HG03064 (cell line): ENCODE measurements at regions not wholly inside any gene's neighbourhood (a gene's known extent, or its start where the extent isn't known, plus 50 kb on each side); places are given as distances from the start of the nearest gene placed in this dataset.
"Not testable (repeated sequence)": the region's sequence is repeated elsewhere in the genome, so short reads cannot be mapped to it uniquely, and the experiment has no call there.

Experiments used
- ATAC-seq: cut with Tn5 transposase; IDR thresholded peaks from one replicate; pipeline ENCODE4 v1.9.1; 2021; ENCODE audit warnings: low read depth; ENCODE audit not compliant: unreplicated experiment

DNA sequence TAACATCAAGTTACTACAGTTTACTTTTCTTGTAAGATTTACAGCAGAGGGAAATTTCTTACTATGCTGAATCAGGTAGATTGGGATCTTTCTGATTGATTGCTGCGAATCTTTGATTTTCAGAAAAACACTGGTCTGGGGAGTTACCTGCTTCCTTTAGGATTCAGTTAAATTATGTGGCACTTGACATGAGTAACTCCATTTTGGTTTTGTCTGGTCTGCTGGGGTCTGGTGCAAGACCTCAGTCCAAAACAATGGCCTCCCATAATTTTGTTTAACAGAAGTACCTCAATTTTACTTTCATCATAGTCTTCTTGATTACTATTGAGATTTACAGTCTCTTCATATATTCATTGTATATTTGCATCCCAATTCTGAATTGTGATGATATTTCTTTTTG lies 775.5 kb downstream of the TRIB2 start:
- ATAC-seq, result no peak

DNA sequence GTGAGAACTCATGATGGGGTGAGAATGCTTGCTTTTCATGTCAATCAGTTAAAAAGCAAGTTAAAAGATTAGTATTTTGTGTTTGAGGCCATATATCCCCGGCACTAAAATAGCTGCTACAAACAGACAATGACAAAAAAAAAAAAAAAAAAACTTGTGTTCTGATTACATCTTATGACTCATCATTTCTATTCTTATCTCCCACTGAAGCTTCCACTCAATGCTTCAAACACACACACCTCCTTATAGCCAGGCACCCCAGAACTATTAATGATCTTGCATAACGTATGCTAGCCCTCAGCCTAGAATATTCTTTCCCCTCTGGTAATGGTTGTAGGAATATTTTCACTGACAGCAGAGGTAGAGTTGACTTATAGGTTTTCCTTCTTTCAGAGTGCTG lies 778.3 kb downstream of the TRIB2 start:
- ATAC-seq, result no peak

DNA sequence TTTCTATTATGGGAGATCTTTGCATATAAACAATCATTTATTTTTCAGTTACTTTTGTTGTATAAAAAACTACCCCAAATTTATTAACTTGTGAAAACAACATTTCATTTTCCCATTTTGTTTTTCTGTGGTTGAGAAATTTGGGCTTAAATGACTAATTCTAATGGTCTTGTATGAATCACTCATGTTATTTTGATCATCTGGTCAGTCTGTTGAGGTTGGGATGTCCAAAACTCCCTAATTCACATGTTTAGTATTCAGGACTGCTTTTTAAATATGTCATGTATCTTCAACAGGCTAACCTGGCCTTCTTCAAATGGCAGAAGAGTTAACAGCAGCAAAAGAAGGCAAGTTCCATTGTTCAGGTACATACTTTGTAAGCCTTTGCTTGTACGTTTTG lies 788.1 kb downstream of the TRIB2 start:
- ATAC-seq, result no peak

DNA sequence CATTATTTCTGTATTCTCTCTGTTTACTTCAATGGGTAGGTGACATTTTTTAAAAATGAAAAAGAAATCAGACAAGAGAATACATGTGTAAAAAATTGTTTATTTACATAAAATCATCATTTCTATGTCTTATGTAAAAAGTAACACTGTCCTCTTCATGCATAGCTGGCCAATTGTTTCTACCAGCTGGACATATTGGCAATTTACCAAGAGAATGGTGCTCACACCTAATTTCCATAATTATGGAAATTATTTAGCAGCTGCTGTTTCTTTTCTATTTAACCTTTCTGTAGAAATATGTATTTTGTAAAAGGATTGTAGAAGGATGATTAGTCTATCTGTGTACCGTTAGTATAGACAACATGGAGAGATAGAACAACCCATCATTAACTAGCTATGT lies 791.9 kb downstream of the TRIB2 start:
- no peak for ATAC-seq

DNA sequence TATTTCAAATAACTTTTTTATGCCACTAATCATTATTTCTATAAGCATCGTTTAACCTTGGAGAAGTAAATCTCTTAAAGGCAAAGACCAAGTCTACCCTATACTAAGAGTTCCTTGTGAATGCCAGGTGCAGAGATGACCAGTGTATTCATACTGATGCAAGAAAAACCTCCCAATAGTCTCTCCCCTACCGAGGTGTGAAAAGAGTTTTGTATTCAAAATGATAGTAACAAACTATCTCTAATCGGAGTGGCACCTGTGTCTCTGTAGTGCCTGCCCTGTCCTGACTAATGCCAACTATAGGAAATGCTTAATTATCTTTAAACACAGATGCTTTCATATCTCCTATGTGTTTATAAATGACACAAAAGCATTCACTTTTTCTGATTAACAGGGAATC lies 798.5 kb downstream of the TRIB2 start:
- ATAC-seq, result no peak

DNA sequence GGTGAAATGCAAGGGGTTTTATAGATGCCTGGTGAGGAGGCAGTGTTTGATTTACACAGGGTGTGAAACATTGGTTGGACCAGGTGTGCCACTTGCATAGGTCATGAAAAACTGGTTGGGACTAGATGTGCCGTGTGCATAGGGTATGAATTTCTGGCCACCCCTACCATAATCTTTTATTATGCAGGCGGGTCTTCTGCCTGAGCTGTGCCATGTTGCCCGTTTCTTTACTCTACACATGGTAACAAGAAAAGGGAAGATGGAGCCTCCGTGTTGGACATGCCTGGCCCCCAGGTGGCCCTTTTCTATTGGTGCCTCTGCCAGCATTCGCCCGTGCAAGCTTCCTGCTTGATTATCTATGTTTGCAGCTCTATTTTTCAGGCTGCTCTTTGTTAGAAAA lies 805.4 kb downstream of the TRIB2 start:
- no peak for ATAC-seq

DNA sequence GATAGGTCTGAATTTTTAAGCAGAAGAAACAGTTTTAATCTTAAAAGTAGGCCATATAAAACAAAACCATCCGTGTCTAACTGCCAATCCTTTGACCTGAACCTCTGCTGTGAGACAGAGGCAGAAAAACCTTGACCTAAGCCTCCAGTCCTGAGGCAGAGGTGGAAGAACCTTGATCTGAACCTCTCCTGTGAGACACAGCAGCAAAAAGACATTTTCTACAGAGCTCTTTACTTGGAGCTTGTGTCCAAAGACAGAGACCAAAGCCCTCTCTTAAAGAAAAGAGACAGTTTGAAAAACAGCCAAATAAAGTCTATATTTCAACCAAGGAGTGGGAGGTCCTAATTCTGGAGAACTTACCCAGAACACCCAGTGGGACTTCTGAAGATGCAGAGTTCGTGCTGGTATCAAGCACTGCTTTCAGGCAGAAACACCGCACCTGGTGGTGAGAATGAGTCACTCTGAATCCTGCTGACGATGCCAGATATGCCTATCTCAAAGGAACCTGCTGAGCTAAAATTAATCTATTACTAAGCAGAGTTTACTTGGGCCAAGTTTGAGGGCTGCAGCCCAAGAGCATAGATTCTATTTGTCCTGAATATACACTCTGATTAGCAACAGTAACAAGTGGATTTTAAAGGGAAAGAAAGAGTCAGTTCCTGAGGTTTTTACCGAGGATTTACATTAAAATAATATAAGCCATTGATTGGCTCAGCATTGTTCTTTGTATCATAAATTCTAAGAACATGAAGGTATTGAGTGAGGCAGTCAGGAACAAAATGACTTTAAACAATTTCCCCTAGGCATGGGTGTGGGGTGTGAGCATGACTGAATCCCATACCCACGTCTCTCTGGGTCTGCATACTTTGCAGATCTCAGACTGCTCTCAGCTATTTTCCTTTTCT lies 806.4 kb downstream of the TRIB2 start:
- peak; percentile 92 for ATAC-seq

DNA sequence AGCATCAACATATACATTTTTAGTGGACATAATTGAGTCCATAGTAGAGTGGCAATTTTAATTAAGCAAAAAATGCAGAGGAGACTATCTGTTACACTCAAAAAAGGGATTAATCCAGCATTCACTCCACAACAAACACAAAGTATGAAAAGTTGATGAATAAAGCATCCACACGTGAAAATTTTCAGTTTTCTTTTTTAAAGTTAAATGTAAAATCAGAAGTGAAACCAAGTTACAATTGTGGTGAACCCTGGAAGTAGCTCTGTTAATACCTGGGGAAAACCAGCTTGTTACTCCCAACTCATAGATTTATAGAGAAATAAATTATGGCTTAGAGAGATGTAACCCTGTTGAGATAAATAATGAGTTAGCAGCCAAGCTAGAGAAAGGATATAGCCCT lies 807.8 kb downstream of the TRIB2 start:
- ATAC-seq, result no peak

DNA sequence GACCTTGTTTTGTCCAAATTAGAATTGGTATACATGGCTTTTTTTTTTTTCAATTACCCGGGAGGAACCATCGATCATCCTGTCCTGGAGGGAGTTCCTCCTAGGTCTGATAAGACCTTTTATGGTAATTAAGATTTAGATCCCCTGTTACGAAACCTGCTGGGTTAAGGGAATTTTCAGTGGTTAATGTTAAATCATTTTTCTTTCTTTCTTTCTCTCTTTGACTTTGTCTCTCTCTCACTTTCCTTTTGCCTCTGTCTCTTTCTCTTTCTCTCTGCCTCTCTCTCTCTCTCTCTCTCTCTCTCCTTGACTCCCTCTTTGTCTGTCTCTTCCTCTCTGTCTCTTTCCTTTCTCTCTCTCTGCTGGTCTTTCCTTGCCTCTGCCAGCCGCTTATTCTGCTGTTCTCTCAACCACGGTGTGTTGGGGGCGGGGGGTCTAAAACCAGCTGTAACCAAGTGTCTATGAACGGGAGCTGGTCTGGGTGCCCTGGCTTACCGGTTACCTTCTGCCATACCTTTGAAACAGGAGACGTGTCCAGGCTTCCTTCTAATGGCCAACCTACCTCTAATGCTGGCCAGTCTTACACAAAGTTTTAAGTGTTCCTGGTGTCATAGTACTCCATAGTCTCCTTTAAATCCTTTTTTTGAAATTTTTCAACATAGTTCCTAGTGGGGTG lies 815.1 kb downstream of the TRIB2 start:
- ATAC-seq, result not testable (repeated sequence)

DNA sequence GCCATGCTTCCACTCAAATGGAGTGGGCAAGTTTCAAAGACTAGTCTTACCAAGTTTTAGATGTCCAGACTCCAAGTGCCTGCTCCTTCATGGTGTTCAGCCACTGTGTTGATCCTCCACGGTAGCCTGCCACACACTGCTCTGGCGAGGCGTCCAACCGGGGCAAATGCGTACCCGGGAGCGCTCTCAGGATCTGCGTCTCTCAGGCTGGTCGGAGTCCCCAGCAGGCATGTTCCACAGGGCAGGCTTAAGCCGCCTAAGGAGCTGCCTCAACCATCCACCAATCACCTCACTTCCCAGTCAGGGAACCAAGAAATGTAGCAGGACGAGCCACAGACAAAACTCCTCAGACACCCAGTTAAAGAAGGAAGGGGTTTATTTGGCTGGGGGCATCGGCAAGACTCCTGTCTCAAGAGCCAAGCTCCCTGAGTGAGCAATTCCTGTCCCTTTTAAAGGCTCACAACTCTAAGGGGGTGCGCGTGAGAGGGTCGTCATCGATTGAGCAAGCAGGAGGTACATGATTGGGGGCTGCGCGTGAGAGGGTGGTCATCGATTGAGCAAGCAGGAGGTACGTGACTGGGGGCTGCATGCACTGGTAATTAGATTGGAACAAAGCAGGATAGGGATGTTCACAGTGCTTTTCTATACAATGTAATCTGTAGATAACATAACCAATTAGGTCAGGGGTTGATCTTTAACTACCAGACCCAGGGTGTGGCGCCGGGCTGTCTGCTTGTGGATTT lies 816.2 kb downstream of the TRIB2 start:
- not testable (repeated sequence) for ATAC-seq

DNA sequence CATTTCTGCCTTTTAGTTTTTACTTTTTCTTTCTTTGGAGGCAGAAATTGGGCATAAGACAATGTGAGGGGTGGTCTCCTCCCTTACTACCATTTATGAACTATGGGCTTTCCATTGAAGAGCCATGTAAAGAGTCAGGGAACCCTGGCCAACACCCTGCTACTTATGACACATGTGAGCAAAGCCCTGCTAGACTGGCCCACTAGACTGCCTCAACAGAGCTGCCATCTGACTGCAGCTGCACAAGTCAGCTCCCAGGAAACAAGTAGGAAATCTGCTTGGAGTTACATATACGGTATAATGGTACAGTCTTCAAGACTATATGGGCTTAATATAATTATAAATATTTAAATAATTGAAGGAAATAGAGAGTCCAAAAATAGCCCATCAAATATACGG lies 816.8 kb downstream of the TRIB2 start:
- no peak for ATAC-seq

DNA sequence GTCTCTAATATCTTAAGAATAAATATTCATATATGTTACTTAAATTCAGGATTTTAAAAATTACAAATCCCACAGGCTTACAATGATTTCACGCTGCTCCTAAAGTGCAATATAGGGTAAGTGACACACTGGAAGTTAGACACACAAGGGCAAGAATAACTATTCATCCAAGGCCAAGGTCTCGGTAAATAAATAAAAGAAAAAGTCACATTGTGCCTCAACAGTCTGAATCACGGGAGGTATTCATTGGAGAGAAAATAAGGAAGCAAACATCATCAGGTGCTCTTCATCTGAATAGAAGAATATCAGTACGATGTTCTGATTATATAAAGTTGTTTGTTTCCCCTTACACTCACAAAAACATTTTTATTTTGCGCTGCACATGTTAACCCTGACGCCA lies 820.2 kb downstream of the TRIB2 start:
- no peak for ATAC-seq

DNA sequence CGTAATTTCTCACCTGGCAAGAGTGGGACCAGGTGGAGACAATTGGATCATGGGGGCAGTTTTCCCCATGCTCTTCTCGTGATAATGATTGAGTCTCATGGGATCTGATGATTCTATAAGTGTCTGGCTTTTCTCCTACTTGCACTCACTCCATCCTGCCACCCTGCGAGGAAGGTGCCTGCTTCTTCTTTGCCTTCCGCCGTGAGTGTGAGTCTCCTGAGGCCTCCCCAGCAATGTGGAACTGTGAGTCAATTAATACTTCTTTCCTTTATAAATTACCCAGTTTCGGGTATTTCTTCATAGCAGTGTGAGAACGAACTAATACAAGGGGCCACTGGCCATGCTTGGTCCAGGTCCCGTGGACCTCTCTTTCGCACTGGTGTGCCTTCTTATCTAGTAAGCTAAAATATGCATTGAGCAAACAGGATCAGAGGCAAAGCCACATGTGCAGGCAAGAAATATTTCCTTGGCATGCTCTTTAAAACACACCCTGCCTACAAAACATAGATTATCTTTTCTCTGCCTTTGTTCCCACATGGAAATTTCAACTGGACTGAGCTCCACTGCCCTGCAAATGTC lies 821.1 kb downstream of the TRIB2 start:
- ATAC-seq, result no peak

DNA sequence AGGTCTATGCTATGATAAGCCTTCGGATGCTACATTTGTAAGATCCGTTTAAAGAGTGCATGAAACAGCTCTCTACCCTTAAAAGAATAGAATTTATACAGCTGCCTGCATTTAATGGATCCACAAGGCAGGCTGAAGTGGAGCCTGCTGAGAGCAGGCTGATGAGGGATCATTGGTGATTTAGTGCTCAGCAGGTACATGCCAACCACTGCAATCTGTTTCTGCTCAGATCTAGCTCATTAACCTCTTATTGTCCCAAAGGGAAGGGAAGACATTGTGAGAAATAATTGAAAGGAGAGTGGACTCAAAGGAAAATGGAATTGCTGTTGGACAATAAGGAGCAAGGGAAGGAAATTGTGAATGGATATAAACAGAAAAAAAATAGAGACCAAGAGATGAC lies 822.6 kb downstream of the TRIB2 start:
- ATAC-seq, result no peak

DNA sequence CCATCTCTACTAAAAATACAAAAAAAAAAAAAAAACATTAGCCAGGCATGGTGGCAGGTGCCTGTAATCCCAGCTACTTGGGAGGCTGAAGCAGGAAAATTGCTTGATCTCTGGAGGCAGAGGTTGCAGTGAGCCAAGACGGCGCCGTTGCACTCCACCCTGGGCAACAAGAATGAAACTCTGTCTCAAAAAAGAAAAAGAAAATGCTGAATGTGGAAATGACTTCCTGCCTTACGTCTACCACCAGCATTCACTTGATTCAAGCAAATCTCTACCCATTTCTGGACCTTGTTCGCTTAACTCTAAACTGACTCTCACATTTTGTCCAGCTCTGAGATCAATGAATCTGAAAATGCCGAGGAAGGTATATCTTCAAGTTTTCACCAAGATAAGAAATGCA lies 825.3 kb downstream of the TRIB2 start:
- ATAC-seq, result no peak

DNA sequence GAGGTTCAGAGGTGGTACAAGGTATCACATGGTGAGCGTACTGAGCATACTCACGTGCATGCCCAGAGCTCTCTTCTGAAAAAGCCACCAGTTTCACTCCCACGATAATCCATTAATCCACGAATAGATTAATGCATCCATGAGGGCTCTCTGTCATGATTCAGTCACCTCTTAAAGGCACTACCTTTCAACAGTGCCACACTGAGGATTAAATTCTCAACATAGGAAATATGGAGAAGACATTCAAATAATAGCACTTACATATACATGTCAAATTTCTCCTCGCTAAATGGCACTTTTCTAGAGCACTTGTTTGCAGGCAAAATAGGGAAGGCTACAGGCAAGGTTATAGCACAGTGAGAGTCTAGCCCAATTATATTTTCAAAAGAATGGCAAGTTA lies 825.9 kb downstream of the TRIB2 start:
- no peak for ATAC-seq

DNA sequence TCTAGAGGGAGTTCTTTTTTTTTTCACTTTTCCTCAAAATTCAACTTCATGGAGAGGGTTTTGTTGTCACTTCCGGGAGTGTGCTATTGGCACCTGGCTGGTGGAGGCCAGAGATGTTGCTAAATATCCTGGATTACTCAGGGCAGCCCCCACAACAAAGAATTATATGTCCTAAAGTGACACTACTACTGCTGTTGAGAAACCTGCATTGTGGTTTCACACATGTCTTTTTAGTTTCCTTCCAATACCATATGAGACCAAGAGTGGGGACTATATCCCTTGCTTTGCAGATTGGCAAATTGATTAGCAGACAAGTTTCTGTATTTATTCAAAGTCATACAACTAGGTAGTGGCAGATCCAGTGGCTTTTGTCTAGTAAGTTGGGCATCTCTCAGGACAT lies 826.8 kb downstream of the TRIB2 start:
- peak; percentile 78 for ATAC-seq

DNA sequence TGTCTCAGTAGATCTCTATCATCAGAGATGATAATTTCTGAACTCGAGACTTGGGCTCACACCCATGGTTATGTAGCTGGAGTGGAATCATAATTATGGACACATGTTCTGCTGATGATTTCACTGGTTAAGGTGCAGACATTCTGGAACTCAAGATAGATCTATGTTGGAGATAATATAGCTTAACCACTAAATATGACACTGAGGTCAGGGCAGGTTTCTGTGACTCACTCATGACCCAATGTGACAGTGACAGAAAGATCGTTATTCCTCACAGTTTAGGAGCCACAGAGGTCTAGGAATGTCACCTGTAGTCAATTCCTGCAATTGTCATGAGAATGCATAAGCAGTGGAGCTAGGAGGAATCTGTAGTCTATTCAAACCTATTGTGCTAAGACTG lies 828.6 kb downstream of the TRIB2 start:
- ATAC-seq, result no peak

DNA sequence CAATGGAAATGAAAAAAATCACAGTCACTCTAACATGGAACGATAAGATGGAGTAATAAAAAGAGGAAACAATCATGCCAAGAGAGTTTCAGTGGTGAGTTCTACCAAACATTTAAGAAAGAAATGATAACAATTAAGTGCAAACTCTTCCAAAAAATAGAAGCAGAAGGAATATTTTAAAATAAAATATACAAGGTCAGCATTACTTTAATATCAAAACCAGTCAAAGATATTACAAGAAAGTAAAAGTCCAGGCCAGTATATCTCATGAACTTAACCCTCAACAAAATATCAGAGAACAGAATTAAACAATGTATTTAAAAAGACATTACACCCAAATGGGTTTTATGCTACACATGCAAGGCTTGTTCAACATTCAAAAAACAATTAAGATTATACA lies 829.4 kb downstream of the TRIB2 start:
- no peak for ATAC-seq

DNA sequence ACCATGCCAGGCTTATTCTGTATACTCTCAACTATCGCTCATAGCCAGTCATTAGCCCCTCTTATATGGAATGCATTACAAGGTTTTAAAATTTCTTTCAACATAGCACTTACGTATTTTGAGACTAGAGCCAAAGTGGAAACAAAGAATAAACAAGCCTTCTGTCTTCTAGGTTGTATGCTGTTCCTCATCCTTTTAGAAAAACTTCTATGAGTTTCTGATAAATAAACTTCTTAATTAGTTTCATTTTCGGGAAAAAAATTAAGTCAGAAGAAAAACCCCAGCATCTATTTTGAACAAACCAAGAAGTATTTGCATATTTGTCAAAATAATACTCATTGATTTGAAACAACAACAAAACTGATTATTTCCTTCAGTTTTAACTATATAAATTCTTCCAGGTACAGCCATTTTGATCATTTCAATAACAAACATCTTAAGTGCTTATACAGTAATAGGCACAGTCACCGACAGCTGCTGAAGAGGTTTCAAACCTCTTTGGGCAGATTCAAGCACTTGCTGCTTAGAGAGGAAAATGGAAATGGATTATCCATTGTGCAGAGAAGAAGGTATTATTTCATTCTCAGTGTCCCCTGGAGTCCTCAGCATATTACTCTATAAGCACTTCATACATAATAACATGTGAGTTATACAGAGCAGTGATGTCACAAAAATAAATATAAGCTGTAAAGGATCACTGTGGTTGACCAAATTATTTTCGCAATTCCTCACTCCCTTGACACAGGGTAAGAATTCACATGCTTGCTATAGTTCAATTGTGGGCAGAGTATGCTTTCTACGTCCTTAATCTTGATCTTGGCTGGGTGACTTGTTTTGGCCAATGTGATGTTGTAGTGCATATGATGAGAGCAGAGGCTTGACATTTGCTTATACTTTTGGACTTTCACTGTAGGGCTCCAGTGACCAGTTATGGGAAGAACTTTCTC lies 833.8 kb downstream of the TRIB2 start:
- no peak for ATAC-seq
